ENCODE measurements at regions not wholly inside any gene's neighbourhood (a gene's known extent, or its start where the extent isn't known, plus 50 kb on each side); places are given as distances from the start of the nearest gene placed in this dataset.

DNA sequence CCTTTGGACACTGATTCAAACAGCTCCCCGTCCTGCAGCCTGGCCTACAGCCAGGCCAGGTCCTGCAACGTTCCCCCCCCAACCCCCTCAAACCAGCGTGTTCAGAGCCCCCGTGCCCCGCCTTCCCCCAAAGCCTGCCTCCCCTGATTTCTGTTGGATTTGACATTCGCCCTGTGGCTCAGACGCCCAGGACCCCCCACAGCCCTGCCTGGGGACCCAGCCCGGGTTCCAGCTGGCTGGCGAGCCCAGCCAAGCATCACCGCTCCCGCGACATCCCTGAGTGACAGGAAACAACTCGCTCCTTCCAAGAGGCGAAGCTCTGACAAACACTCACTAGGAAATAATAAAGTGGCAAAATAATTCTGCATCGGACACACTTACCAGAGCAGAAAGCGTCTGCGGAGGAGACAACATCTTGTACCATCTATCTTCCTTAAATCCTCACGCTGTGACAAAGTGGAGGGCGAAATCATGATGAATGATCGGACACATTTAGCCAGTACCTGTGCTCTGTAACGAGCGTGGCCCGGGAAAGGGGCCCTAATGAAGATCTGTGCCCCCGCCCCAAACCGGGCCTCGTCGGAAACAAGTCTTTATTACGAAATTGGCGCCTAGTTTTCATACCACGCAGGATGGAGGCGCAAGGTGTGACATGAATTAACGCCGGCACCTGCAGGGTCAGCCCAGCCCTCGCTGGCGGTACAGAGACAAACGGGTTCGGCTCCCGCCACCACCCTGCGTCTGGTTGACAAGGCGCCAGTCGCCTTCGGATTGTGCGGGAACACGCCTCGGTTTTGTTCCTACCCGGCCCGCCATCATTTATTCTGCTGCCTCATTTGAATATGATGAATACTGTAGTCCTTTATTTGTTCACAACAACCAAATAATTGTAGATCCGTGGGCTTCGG lies 91.0 kb upstream of the MVB12B start:
- H3K27ac Mint-ChIP-seq, result no peak overlapping the region
- ChIA-PET POLR2A (no interaction called here), CTCF (no interaction called here)
- TF ChIP-seq, protein P1, sequence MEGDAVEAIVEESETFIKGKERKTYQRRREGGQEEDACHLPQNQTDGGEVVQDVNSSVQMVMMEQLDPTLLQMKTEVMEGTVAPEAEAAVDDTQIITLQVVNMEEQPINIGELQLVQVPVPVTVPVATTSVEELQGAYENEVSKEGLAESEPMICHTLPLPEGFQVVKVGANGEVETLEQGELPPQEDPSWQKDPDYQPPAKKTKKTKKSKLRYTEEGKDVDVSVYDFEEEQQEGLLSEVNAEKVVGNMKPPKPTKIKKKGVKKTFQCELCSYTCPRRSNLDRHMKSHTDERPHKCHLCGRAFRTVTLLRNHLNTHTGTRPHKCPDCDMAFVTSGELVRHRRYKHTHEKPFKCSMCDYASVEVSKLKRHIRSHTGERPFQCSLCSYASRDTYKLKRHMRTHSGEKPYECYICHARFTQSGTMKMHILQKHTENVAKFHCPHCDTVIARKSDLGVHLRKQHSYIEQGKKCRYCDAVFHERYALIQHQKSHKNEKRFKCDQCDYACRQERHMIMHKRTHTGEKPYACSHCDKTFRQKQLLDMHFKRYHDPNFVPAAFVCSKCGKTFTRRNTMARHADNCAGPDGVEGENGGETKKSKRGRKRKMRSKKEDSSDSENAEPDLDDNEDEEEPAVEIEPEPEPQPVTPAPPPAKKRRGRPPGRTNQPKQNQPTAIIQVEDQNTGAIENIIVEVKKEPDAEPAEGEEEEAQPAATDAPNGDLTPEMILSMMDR (IDR thresholded peaks at IDR 0.05), result no peak
- Histone ChIP-seq H3K36me3 (ENCODE audit: insufficient read depth, low read length) (no peaks in the 10 kb centered on the region), H3K27me3 (ENCODE audit: control insufficient read depth in 1 of 2, insufficient read depth in 2 of 2, low read length in 2 of 2) (no peaks in the 10 kb centered on the region), H3K9me3 (ENCODE audit: control insufficient read depth in 1 of 2, insufficient read depth in 1 of 2, low read length in 2 of 2) (no peaks in the 10 kb centered on the region), H3K27ac (ENCODE audit: low read depth in 1 of 2, low read length in 2 of 2) (no peak overlapping the region), H3K4me3 (ENCODE audit: low read length) (no peak overlapping the region), H3K4me1 (ENCODE audit: insufficient read depth, low read length) (no peaks in the 10 kb centered on the region)
- ATAC-seq (ENCODE audit: poor library complexity), result no peak
- no peak for DNase-seq
- H3K4me3 Mint-ChIP-seq, result no peak overlapping the region
- H3K36me3 Mint-ChIP-seq (ENCODE audit: low read depth), result no peaks in the 10 kb centered on the region
- no peaks in the 10 kb centered on the region for H3K4me1 Mint-ChIP-seq (ENCODE audit: low read depth)
- H3K9me3 Mint-ChIP-seq, result no peaks in the 10 kb centered on the region
- intact Hi-C loops (cut with DNase I, micrococcal nuclease), result no loop called here
- H3K27me3 Mint-ChIP-seq, result peaks cover 14% of the 10 kb centered on the region

- Histone ChIP-seq H3K27ac (ENCODE audit: low read depth in 1 of 2, low read length in 2 of 2) (no peak overlapping the region), H3K4me1 (ENCODE audit: insufficient read depth, low read length) (no peaks in the 10 kb centered on the region), H3K4me3 (ENCODE audit: low read length) (no peak overlapping the region), H3K9me3 (ENCODE audit: control insufficient read depth in 1 of 2, insufficient read depth in 1 of 2, low read length in 2 of 2) (no peaks in the 10 kb centered on the region), H3K36me3 (ENCODE audit: insufficient read depth, low read length) (no peaks in the 10 kb centered on the region), H3K27me3 (ENCODE audit: control insufficient read depth in 1 of 2, insufficient read depth in 2 of 2, low read length in 2 of 2) (no peaks in the 10 kb centered on the region)
- intact Hi-C loops (cut with DNase I, micrococcal nuclease), result no loop called here
- Mint-ChIP-seq H3K4me3 (no peak overlapping the region), H3K9me3 (no peaks in the 10 kb centered on the region), H3K27ac (no peak overlapping the region), H3K4me1 (ENCODE audit: low read depth) (no peaks in the 10 kb centered on the region), H3K27me3 (peaks cover 9% of the 10 kb centered on the region), H3K36me3 (ENCODE audit: low read depth) (no peaks in the 10 kb centered on the region)
- DNase-seq (no peak), ATAC-seq (ENCODE audit: poor library complexity) (no peak)
- ChIA-PET POLR2A (no interaction called here), CTCF (no interaction called here)
- TF ChIP-seq, protein P1 (IDR thresholded peaks at IDR 0.05), result no peak
Measured at GRCh38 chr9:126236273-126236672, 90.4 kb upstream of the MVB12B start.

GRCh38 chr9:126238415-126238814 lies 88.2 kb upstream of the MVB12B start:
- TF ChIP-seq, protein P1 (IDR thresholded peaks at IDR 0.05), result no peak
- H3K4me3 Mint-ChIP-seq, result no peak overlapping the region

More at GRCh38 chr9:126238415-126238814, 88.2 kb upstream of the MVB12B start:
- Mint-ChIP-seq H3K36me3 (ENCODE audit: low read depth) (no peaks in the 10 kb centered on the region), H3K27ac (no peak overlapping the region), H3K9me3 (peaks cover 2% of the 10 kb centered on the region), H3K27me3 (peaks cover 9% of the 10 kb centered on the region), H3K4me1 (ENCODE audit: low read depth) (no peaks in the 10 kb centered on the region)
- Histone ChIP-seq H3K36me3 (ENCODE audit: insufficient read depth, low read length) (no peaks in the 10 kb centered on the region), H3K4me3 (ENCODE audit: low read length) (no peak overlapping the region), H3K27ac (ENCODE audit: low read depth in 1 of 2, low read length in 2 of 2) (no peak overlapping the region), H3K9me3 (ENCODE audit: control insufficient read depth in 1 of 2, insufficient read depth in 1 of 2, low read length in 2 of 2) (peaks cover 0 to 7% of the 10 kb centered on the region in 2 experiments), H3K27me3 (ENCODE audit: control insufficient read depth in 1 of 2, insufficient read depth in 2 of 2, low read length in 2 of 2) (no peaks in the 10 kb centered on the region), H3K4me1 (ENCODE audit: insufficient read depth, low read length) (no peaks in the 10 kb centered on the region)
- ChIA-PET POLR2A (no interaction called here), CTCF (no interaction called here)
- ATAC-seq (ENCODE audit: poor library complexity), result no peak
- intact Hi-C loops (cut with DNase I, micrococcal nuclease), result no loop called here
- no peak for DNase-seq
